ENCODE measurements at regions not wholly inside any gene's neighbourhood (a gene's known extent, or its start where the extent isn't known, plus 50 kb on each side); places are given as distances from the start of the nearest gene placed in this dataset.

DNA sequence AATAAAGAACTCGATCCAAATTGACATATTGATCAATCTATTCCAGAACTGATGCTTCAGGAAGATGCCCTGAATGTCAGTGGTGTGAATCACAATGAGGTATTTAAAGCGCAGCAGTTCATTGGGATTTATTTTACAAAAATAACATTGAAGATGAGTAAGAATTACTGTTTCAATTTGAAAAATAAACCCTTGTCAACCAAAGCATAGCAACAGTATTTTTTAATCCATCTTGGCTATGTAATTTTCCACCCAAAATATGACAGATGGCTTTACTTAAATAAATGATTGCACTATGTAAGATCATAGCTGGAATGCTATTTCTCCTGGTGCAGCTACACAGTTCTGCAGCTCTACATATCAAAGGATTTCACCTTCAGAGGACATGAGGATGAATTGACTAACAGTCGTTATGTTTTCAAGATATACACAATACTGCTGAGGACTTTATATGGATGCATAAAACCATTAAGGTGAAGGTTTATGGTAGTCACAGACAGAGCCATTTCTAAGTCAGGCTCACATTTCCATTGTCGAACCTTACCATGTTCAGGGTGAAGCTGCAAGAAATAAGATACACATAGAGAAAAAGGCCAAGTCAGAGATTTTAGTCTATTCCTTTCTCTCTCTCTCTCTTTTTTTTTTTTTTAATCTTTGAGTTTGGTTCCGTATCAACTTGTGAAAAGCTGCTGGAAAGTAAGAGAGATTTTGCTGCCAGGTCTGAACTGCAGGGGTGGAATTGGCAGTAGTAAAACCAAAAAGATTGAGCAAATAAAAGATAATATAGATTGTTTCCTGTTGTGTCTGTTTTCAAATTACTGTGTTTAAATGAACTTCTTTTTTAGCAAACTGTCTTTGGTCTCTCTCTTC lies 398.0 kb upstream of the CDH20 start:
- no peak for TF ChIP-seq BACH1 (tag; IDR thresholded peaks at IDR 0.05)
- no peak for TF ChIP-seq SMARCE1 (IDR thresholded peaks at IDR 0.05)
- TF ChIP-seq CTCF (IDR thresholded peaks at IDR 0.05 in 2 of 3, conservative IDR thresholded peaks at IDR 0.05 in 1 of 3; ENCODE audit: insufficient read depth in 2 of 3, low read depth in 1 of 3, low read length in 3 of 3) = no peak
- no peak for TF ChIP-seq ZBTB43 (CRISPR knock-in tag; IDR thresholded peaks at IDR 0.05)
